ENCODE measurements at regions not wholly inside any gene's neighbourhood (a gene's known extent, or its start where the extent isn't known, plus 50 kb on each side); places are given as distances from the start of the nearest gene placed in this dataset.

GRCh38 chr2:64396001-64396400, 58.0 kb upstream of the LGALSL start:
- Histone ChIP-seq H3K4me2 (ENCODE audit: low read length) (no peak overlapping the region), H3K9me3 (replicated peaks; ENCODE audit: low read length) (no peaks in the 10 kb centered on the region), H3K4me1 (ENCODE audit: control insufficient read depth, insufficient read depth, low read length) (no peaks in the 10 kb centered on the region), H3K9ac (ENCODE audit: low read depth, low read length) (no peak overlapping the region), H3K27me3 (ENCODE audit: control insufficient read depth, insufficient read depth, low read length) (peaks cover 45% of the 10 kb centered on the region), H3K4me3 (ENCODE audit: low read length) (no peak overlapping the region), H3K36me3 (ENCODE audit: insufficient read depth, low read length) (no peaks in the 10 kb centered on the region)

GRCh38 chr2:64396551-64396950, 57.4 kb upstream of the LGALSL start:
- H3K36me3 ChIP-seq (ENCODE audit: insufficient read depth, low read length), result no peaks in the 10 kb centered on the region
- H3K27me3 ChIP-seq (ENCODE audit: control insufficient read depth, insufficient read depth, low read length), result peaks cover 45% of the 10 kb centered on the region
- no peaks in the 10 kb centered on the region for H3K9me3 ChIP-seq (replicated peaks; ENCODE audit: low read length)
- no peaks in the 10 kb centered on the region for H3K4me1 ChIP-seq (ENCODE audit: control insufficient read depth, insufficient read depth, low read length)
- no peak overlapping the region for H3K4me2 ChIP-seq (ENCODE audit: low read length)
- no peak overlapping the region for H3K4me3 ChIP-seq (ENCODE audit: low read length)
- H3K9ac ChIP-seq (ENCODE audit: low read depth, low read length), result no peak overlapping the region

GRCh38 chr2:64398516-64399129, 55.3 kb upstream of the LGALSL start:
- Histone ChIP-seq H3K27me3 (ENCODE audit: control insufficient read depth, insufficient read depth, low read length) (peaks cover 34% of the 10 kb centered on the region), H3K36me3 (ENCODE audit: insufficient read depth, low read length) (no peaks in the 10 kb centered on the region), H3K4me3 (ENCODE audit: low read length) (no peak overlapping the region), H3K9ac (ENCODE audit: low read depth, low read length) (no peak overlapping the region), H3K9me3 (replicated peaks; ENCODE audit: low read length) (no peaks in the 10 kb centered on the region), H3K4me1 (ENCODE audit: control insufficient read depth, insufficient read depth, low read length) (peaks cover 10% of the 10 kb centered on the region), H3K4me2 (ENCODE audit: low read length) (no peak overlapping the region)

- H3K9me3 ChIP-seq (replicated peaks; ENCODE audit: low read length), result no peaks in the 10 kb centered on the region
- H3K4me2 ChIP-seq (ENCODE audit: low read length), result no peak overlapping the region
- H3K4me3 ChIP-seq (ENCODE audit: low read length), result no peak overlapping the region
- H3K9ac ChIP-seq (ENCODE audit: low read depth, low read length), result no peak overlapping the region
- peaks cover 27% of the 10 kb centered on the region for H3K27me3 ChIP-seq (ENCODE audit: control insufficient read depth, insufficient read depth, low read length)
- H3K4me1 ChIP-seq (ENCODE audit: control insufficient read depth, insufficient read depth, low read length), result peaks cover 19% of the 10 kb centered on the region
- H3K36me3 ChIP-seq (ENCODE audit: insufficient read depth, low read length), result no peaks in the 10 kb centered on the region
These were observed 54.4 kb upstream of the LGALSL start for GRCh38 chr2:64399521-64399920.

GRCh38 chr2:64400105-64400728, 53.7 kb upstream of the LGALSL start:
- Histone ChIP-seq H3K9ac (ENCODE audit: low read depth, low read length) (no peak overlapping the region), H3K4me2 (ENCODE audit: low read length) (no peak overlapping the region), H3K36me3 (ENCODE audit: insufficient read depth, low read length) (no peaks in the 10 kb centered on the region), H3K4me1 (ENCODE audit: control insufficient read depth, insufficient read depth, low read length) (peaks cover 25% of the 10 kb centered on the region), H3K27me3 (ENCODE audit: control insufficient read depth, insufficient read depth, low read length) (peaks cover 23% of the 10 kb centered on the region), H3K4me3 (ENCODE audit: low read length) (no peak overlapping the region), H3K9me3 (replicated peaks; ENCODE audit: low read length) (no peaks in the 10 kb centered on the region)

- no peak overlapping the region for H3K4me3 ChIP-seq (ENCODE audit: low read length)
- H3K4me2 ChIP-seq (ENCODE audit: low read length), result no peak overlapping the region
- no peaks in the 10 kb centered on the region for H3K9me3 ChIP-seq (replicated peaks; ENCODE audit: low read length)
These were observed 53.0 kb upstream of the LGALSL start for GRCh38 chr2:64400733-64401528.

GRCh38 chr2:64401529-64401880, 52.5 kb upstream of the LGALSL start:
- peaks cover 37% of the 10 kb centered on the region for H3K4me1 ChIP-seq (ENCODE audit: control insufficient read depth, insufficient read depth, low read length)
- H3K9ac ChIP-seq (ENCODE audit: low read depth, low read length), result no peak overlapping the region
- H3K9me3 ChIP-seq (replicated peaks; ENCODE audit: low read length), result no peaks in the 10 kb centered on the region
- no peak overlapping the region for H3K4me2 ChIP-seq (ENCODE audit: low read length)
- no peaks in the 10 kb centered on the region for H3K36me3 ChIP-seq (ENCODE audit: insufficient read depth, low read length)
- peaks cover 17% of the 10 kb centered on the region for H3K27me3 ChIP-seq (ENCODE audit: control insufficient read depth, insufficient read depth, low read length)
- H3K4me3 ChIP-seq (ENCODE audit: low read length), result no peak overlapping the region

More at GRCh38 chr2:64400733-64401528, 53.0 kb upstream of the LGALSL start:
- H3K9ac ChIP-seq (ENCODE audit: low read depth, low read length), result no peak overlapping the region
- H3K27me3 ChIP-seq (ENCODE audit: control insufficient read depth, insufficient read depth, low read length), result peaks cover 23% of the 10 kb centered on the region
- H3K36me3 ChIP-seq (ENCODE audit: insufficient read depth, low read length), result no peaks in the 10 kb centered on the region
- H3K4me1 ChIP-seq (ENCODE audit: control insufficient read depth, insufficient read depth, low read length), result peaks cover 32% of the 10 kb centered on the region

GRCh38 chr2:64402876-64403275, 51.1 kb upstream of the LGALSL start:
- Histone ChIP-seq H3K4me3 (ENCODE audit: low read length) (no peak overlapping the region), H3K9me3 (replicated peaks; ENCODE audit: low read length) (no peaks in the 10 kb centered on the region), H3K27me3 (ENCODE audit: control insufficient read depth, insufficient read depth, low read length) (peaks cover 18% of the 10 kb centered on the region), H3K4me2 (ENCODE audit: low read length) (no peak overlapping the region), H3K9ac (ENCODE audit: low read depth, low read length) (no peak overlapping the region), H3K4me1 (ENCODE audit: control insufficient read depth, insufficient read depth, low read length) (peaks cover 37% of the 10 kb centered on the region), H3K36me3 (ENCODE audit: insufficient read depth, low read length) (no peaks in the 10 kb centered on the region)

GRCh38 chr2:64403426-64403825, 50.5 kb upstream of the LGALSL start:
- Histone ChIP-seq H3K27me3 (ENCODE audit: control insufficient read depth, insufficient read depth, low read length) (peaks cover 19% of the 10 kb centered on the region), H3K36me3 (ENCODE audit: insufficient read depth, low read length) (no peaks in the 10 kb centered on the region), H3K9ac (ENCODE audit: low read depth, low read length) (no peak overlapping the region), H3K4me2 (ENCODE audit: low read length) (peak overlapping the region; percentile 27), H3K4me1 (ENCODE audit: control insufficient read depth, insufficient read depth, low read length) (peaks cover 37% of the 10 kb centered on the region), H3K4me3 (ENCODE audit: low read length) (no peak overlapping the region), H3K9me3 (replicated peaks; ENCODE audit: low read length) (no peaks in the 10 kb centered on the region)

GRCh38 chr2:64404002-64404731, 49.8 kb upstream of the LGALSL start:
- Histone ChIP-seq H3K9ac (ENCODE audit: low read depth, low read length) (peak overlapping the region; percentile 7), H3K4me1 (ENCODE audit: control insufficient read depth, insufficient read depth, low read length) (peaks cover 37% of the 10 kb centered on the region), H3K4me2 (ENCODE audit: low read length) (peak overlapping the region; percentile 27), H3K9me3 (replicated peaks; ENCODE audit: low read length) (no peaks in the 10 kb centered on the region), H3K36me3 (ENCODE audit: insufficient read depth, low read length) (no peaks in the 10 kb centered on the region), H3K4me3 (ENCODE audit: low read length) (no peak overlapping the region), H3K27me3 (ENCODE audit: control insufficient read depth, insufficient read depth, low read length) (peaks cover 18% of the 10 kb centered on the region)
